Esophagus squamous epithelium (tissue), 4 donors: ENCODE measurements at regions not wholly inside any gene's neighbourhood (a gene's known extent, or its start where the extent isn't known, plus 50 kb on each side); places are given as distances from the start of the nearest gene placed in this dataset.

Experiments used
- CTCF ChIP-seq, 6 experiments: fragments of 450-650 bp in 4 of 6; fragments of 200-600 bp in 2 of 6; sonication (generic) in 2 of 6; IDR thresholded peaks; one replicate each; pipeline ENCODE4 v1.5.1; 2016 to 2019; ENCODE audit warnings: antibody characterized with exemption in 6 of 6, mild to moderate bottlenecking in 4 of 6, moderate library complexity in 4 of 6
- POLR2A ChIP-seq, 4 donors: fragments of 450-650 bp; IDR thresholded peaks; one replicate each; pipeline ENCODE4 v1.6.1; 2017; ENCODE audit warnings: antibody characterized with exemption in 4 of 4, mild to moderate bottlenecking in 4 of 4, moderate library complexity in 3 of 4

GRCh38 chr3:72369681-72370080 is 478.6 kb downstream of the SHQ1 start:
- no peak for TF ChIP-seq POLR2A (IDR thresholded peaks at IDR 0.05)
- no peak for TF ChIP-seq CTCF (IDR thresholded peaks at IDR 0.05)
